H1 (cell line): ENCODE measurements at regions not wholly inside any gene's neighbourhood (a gene's known extent, or its start where the extent isn't known, plus 50 kb on each side); places are given as distances from the start of the nearest gene placed in this dataset.

ENCODE experiments used
- CTCF ChIA-PET: fragments of 300-600 bp; sonication (Branson Sonifier 250); formaldehyde crosslinking; loops from one replicate; lab custom pipeline; 2021; ENCODE audit not compliant: partially characterized antibody; lab: Charles Lee
- POLR2A ChIA-PET: fragments of 300-600 bp; sonication (Branson Sonifier 250); formaldehyde crosslinking; loops from one replicate; lab custom pipeline; 2021; ENCODE audit warnings: inconsistent platforms; ENCODE audit not compliant: partially characterized antibody; lab: Charles Lee
- DNase-seq, 2 experiments: peaks; one replicate each; pipeline versions ENCODE4 v3.0.0 to v3.0.0-alpha.2; 2010 to 2022; ENCODE audit warnings: low spot score in 2 of 2, low read depth in 1 of 2, mixed read lengths in 1 of 2
- FAIRE-seq: peaks from 2 replicates; lab custom pipeline; 2011; peaks lifted over from hg19 to GRCh38; lab: Jason Lieb, UNC
- H2AFZ ChIP-seq: 2 replicates; pipeline ENCODE4 v1.8.1; 2012; ENCODE audit warnings: low read length, inconsistent platforms
- H2AK5ac ChIP-seq: 2 replicates; pipeline ENCODE4 v1.6.1; 2013; ENCODE audit warnings: low read depth, low read length
- H2BK120ac ChIP-seq: replicated peaks from 2 replicates; pipeline ENCODE3; 2013; ENCODE audit warnings: low read depth, low read length, inconsistent platforms
- H2BK12ac ChIP-seq: 2 replicates; pipeline ENCODE4 v1.6.1; 2013; ENCODE audit warnings: low read depth, low read length
- H2BK15ac ChIP-seq: 2 replicates; pipeline ENCODE4 v1.6.1; 2013; ENCODE audit warnings: low read length
- H2BK20ac ChIP-seq: 2 replicates; pipeline ENCODE4 v1.6.1; 2013; ENCODE audit warnings: low read length
- H2BK5ac ChIP-seq: 2 replicates; pipeline ENCODE4 v1.6.1; 2013; ENCODE audit warnings: low read depth, low read length
- H3K14ac ChIP-seq: 2 replicates; pipeline ENCODE4 v1.6.1; 2013; ENCODE audit warnings: inconsistent platforms; ENCODE audit not compliant: insufficient read length
- H3K18ac ChIP-seq: 2 replicates; pipeline ENCODE4 v1.6.1; 2013; ENCODE audit warnings: low read length; ENCODE audit errors: extremely low read depth
- H3K23ac ChIP-seq: 2 replicates; pipeline ENCODE4 v1.6.1; 2013; ENCODE audit warnings: inconsistent platforms; ENCODE audit not compliant: insufficient read length
- H3K23me2 ChIP-seq: 2 replicates; pipeline ENCODE4 v1.6.1; 2013; ENCODE audit warnings: low read depth, low read length
- H3K27ac ChIP-seq: 2 replicates; pipeline ENCODE4 v1.6.1; 2011; ENCODE audit warnings: low read depth, low read length, inconsistent platforms
- H3K27me3 ChIP-seq, 4 experiments: replicated peaks in 1 of 4; 1 replicate in 1 of 4; 2 replicates in 3 of 4; pipeline versions ENCODE4 v1.6.1 to v1.8.1; 2011 to 2013; ENCODE audit warnings: low read length in 3 of 4, mild to moderate bottlenecking in 3 of 4, inconsistent platforms in 2 of 4, mixed read lengths in 2 of 4, moderate library complexity in 1 of 4; ENCODE audit not compliant: control insufficient read depth in 3 of 4, insufficient read depth in 3 of 4; ENCODE audit errors: extremely low read depth in 1 of 4
- H3K36me3 ChIP-seq, 4 experiments: 2 replicates each; pipeline versions ENCODE4 v1.6.1 to v1.8.1; 2011 to 2013; ENCODE audit warnings: mild to moderate bottlenecking in 4 of 4, low read length in 3 of 4, moderate library complexity in 2 of 4, control low read depth in 1 of 4, inconsistent platforms in 1 of 4; ENCODE audit not compliant: insufficient read depth in 4 of 4, control insufficient read depth in 2 of 4
- H3K4ac ChIP-seq: replicated peaks from 2 replicates; pipeline ENCODE3; 2013; ENCODE audit warnings: low read length, low read depth, mixed read lengths, inconsistent platforms; ENCODE audit not compliant: insufficient read length
- H3K4me1 ChIP-seq, 4 experiments: replicated peaks in 1 of 4; 1 replicate in 1 of 4; 2 replicates in 3 of 4; pipeline versions ENCODE4 v1.6.1 to v1.8.1; 2011 to 2013; ENCODE audit warnings: low read length in 3 of 4, inconsistent platforms in 2 of 4, mixed read lengths in 1 of 4; ENCODE audit not compliant: insufficient read depth in 4 of 4, control insufficient read depth in 3 of 4
- H3K4me2 ChIP-seq, 2 experiments: 2 replicates each; pipeline versions ENCODE4 v1.6.1 to v1.8.1; 2011 to 2013; ENCODE audit warnings: low read depth in 2 of 2, low read length in 2 of 2, control low read depth in 1 of 2, inconsistent platforms in 1 of 2, mild to moderate bottlenecking in 1 of 2; ENCODE audit not compliant: insufficient read depth in 1 of 2
- H3K4me3 ChIP-seq, 4 experiments: fragments of 200-600, 300-600 bp in 1 of 4; sonication (generic), shearing (Covaris generic), sonication (Bioruptor Twin) in 1 of 4; 2 replicates each; pipeline versions ENCODE4 v1.5.1 to v1.8.1; 2011 to 2016; ENCODE audit warnings: low read length in 4 of 4, low read depth in 3 of 4, control low read depth in 2 of 4, inconsistent platforms in 2 of 4, mild to moderate bottlenecking in 2 of 4, mixed read lengths in 1 of 4, moderate library complexity in 1 of 4; ENCODE audit not compliant: insufficient read depth in 2 of 4; ENCODE audit errors: extremely low read depth in 1 of 4
- H3K56ac ChIP-seq: replicated peaks from 2 replicates; pipeline ENCODE3; 2013; ENCODE audit warnings: low read depth, mild to moderate bottlenecking, mixed read lengths, low read length, inconsistent platforms; ENCODE audit not compliant: insufficient read length
- H3K79me1 ChIP-seq: 2 replicates; pipeline ENCODE4 v1.6.1; 2013; ENCODE audit warnings: low read depth, low read length, control low read depth
- H3K79me2 ChIP-seq, 2 experiments: 2 replicates each; pipeline versions ENCODE4 v1.6.1 to v1.8.1; 2012 to 2013; ENCODE audit warnings: low read length in 2 of 2, mild to moderate bottlenecking in 2 of 2, inconsistent platforms in 1 of 2; ENCODE audit not compliant: insufficient read depth in 2 of 2, control insufficient read depth in 1 of 2
- H3K9ac ChIP-seq, 4 experiments: replicated peaks in 1 of 4; 1 replicate in 1 of 4; 2 replicates in 3 of 4; pipeline versions ENCODE4 v1.6.1 to v1.8.1; 2011 to 2013; ENCODE audit warnings: low read depth in 3 of 4, low read length in 3 of 4, control low read depth in 2 of 4, mild to moderate bottlenecking in 2 of 4, moderate library complexity in 2 of 4, inconsistent platforms in 1 of 4; ENCODE audit errors: extremely low read depth in 1 of 4
- H3K9me3 ChIP-seq, 2 experiments: 2 replicates each; pipeline versions ENCODE4 v1.6.1 to v1.8.1; 2012 to 2013; ENCODE audit warnings: mild to moderate bottlenecking in 2 of 2, moderate library complexity in 2 of 2, control low read depth in 1 of 2, inconsistent platforms in 1 of 2, low read depth in 1 of 2, low read length in 1 of 2, mixed read lengths in 1 of 2; ENCODE audit not compliant: insufficient read depth in 2 of 2
- H4K20me1 ChIP-seq, 2 experiments: replicated peaks in 1 of 2; 2 replicates each; pipeline versions ENCODE3 to v1.8.1; 2011 to 2013; ENCODE audit warnings: inconsistent platforms in 2 of 2, low read length in 2 of 2, mild to moderate bottlenecking in 1 of 2; ENCODE audit not compliant: insufficient read depth in 2 of 2, control insufficient read depth in 1 of 2
- H4K5ac ChIP-seq: 2 replicates; pipeline ENCODE4 v1.6.1; 2013; ENCODE audit warnings: low read length, low read depth, mixed read lengths, inconsistent platforms; ENCODE audit not compliant: insufficient read length
- H4K8ac ChIP-seq: 2 replicates; pipeline ENCODE4 v1.8.0; 2013; ENCODE audit warnings: mild to moderate bottlenecking, moderate library complexity, low read length, inconsistent platforms; ENCODE audit not compliant: insufficient read depth; ENCODE audit errors: extremely low read depth
- H4K91ac ChIP-seq: replicated peaks from 2 replicates; pipeline ENCODE3; 2013; ENCODE audit warnings: low read length, mixed read lengths, inconsistent platforms; ENCODE audit not compliant: insufficient read length
- BACH1 ChIP-seq: IDR thresholded peaks from 2 replicates; pipeline ENCODE4 v1.6.1; 2012; ENCODE audit warnings: low read length, improper control_type of control experiment
- CBX8 ChIP-seq: fragments of 300-800, 300-1000 bp; sonication (generic); IDR thresholded peaks from 2 replicates; pipeline ENCODE4 v1.7.1; 2016; ENCODE audit warnings: low read depth, low read length, borderline replicate concordance
- EGR1 ChIP-seq: IDR thresholded peaks from 2 replicates; pipeline ENCODE4 v1.6.1; 2011; ENCODE audit warnings: low read depth, low read length, borderline replicate concordance
- JUN ChIP-seq: IDR thresholded peaks from 2 replicates; pipeline ENCODE4 v1.6.1; 2011; ENCODE audit warnings: low read depth, mild to moderate bottlenecking, improper control_type of control experiment, low read length
- POLR2A ChIP-seq, 2 experiments: IDR thresholded peaks; 1 replicate in 1 of 2; 2 replicates in 1 of 2; pipeline ENCODE4 v1.6.1; 2011; ENCODE audit warnings: low read depth in 2 of 2, low read length in 2 of 2, mild to moderate bottlenecking in 2 of 2; ENCODE audit errors: control extremely low read depth in 1 of 2
- RBBP5 ChIP-seq: IDR thresholded peaks from 2 replicates; pipeline ENCODE4 v1.7.1; 2012; ENCODE audit warnings: low read depth, mild to moderate bottlenecking, inconsistent platforms, low read length, moderate library complexity, borderline replicate concordance
- RXRA ChIP-seq: IDR thresholded peaks from 2 replicates; pipeline ENCODE4 v1.6.1; 2011; ENCODE audit warnings: low read depth, mild to moderate bottlenecking, low read length, moderate library complexity; ENCODE audit not compliant: insufficient read depth
- SP1 ChIP-seq: IDR thresholded peaks from 2 replicates; pipeline ENCODE4 v1.6.1; 2011; ENCODE audit warnings: low read depth, low read length
- SUZ12 ChIP-seq: fragments of 200-600 bp; sonication (generic); IDR thresholded peaks from 2 replicates; pipeline ENCODE4 v1.6.1; 2012; ENCODE audit warnings: mild to moderate bottlenecking, inconsistent platforms, low read length, moderate library complexity, mixed read lengths
- WGBS, 2 experiments: shearing (Covaris generic) in 1 of 2; methylation state at CpG; one replicate each; pipeline versions ENCODE4 v1.1.6 to v1.1.7; 2013 to 2015; ENCODE audit warnings: low lambda C conversion rate in 2 of 2, mixed read lengths in 2 of 2, inconsistent platforms in 1 of 2, low coverage in 1 of 2, missing lambda C conversion rate in 1 of 2; ENCODE audit not compliant: insufficient replicate concordance in 2 of 2, insufficient coverage in 1 of 2, insufficient read length in 1 of 2; ENCODE audit errors: extremely low coverage in 1 of 2, missing lambda C conversion rate in 1 of 2; 5-methylcytosine and 5-hydroxymethylcytosine counted together
- TF ChIP-seq, protein P1 (sequence below): IDR thresholded peaks from 2 replicates; pipeline ENCODE4 v1.6.1; 2012; ENCODE audit warnings: low read length, inconsistent platforms
- TF ChIP-seq, protein P2 (sequence below): IDR thresholded peaks from 2 replicates; pipeline ENCODE4 v1.6.1; 2012; ENCODE audit warnings: inconsistent platforms
- TF ChIP-seq, protein P3 (sequence below): IDR thresholded peaks from 2 replicates; pipeline ENCODE4 v1.6.1; 2011; ENCODE audit warnings: low read length, improper control_type of control experiment

- no peak overlapping the region for H3K18ac ChIP-seq
- H4K91ac ChIP-seq: no peak overlapping the region
- no peaks in the 10 kb centered on the region for H3K9me3 ChIP-seq
- H3K79me2 ChIP-seq: no peaks in the 10 kb centered on the region
- FAIRE-seq: no peak
- H2BK20ac ChIP-seq: no peak overlapping the region
- H3K4me1 ChIP-seq: no peaks in the 10 kb centered on the region
- CTCF ChIA-PET: interaction anchor here (1.1 kb wide), 1 partner anchor 26 kb away, joined by 3 read pairs; no protein-coding TSS in a partner anchor
- H2BK12ac ChIP-seq: no peak overlapping the region
- H3K4ac ChIP-seq: no peak overlapping the region
- no peaks in the 10 kb centered on the region for H3K36me3 ChIP-seq
- no peak overlapping the region for H3K4me3 ChIP-seq
- no peak overlapping the region for H3K9ac ChIP-seq
- H2AK5ac ChIP-seq: no peak overlapping the region
- no peak for DNase-seq
- no peak overlapping the region for H3K14ac ChIP-seq
- POLR2A ChIA-PET: no interaction called here
- H4K5ac ChIP-seq: no peak overlapping the region
- no peak overlapping the region for H3K27ac ChIP-seq
- no peak overlapping the region for H4K8ac ChIP-seq
- no peaks in the 10 kb centered on the region for H3K79me1 ChIP-seq
- no peak overlapping the region for H3K23ac ChIP-seq
- H2AFZ ChIP-seq: peak overlapping the region; percentile 49; the same call in 1 of the 2 replicates
- H4K20me1 ChIP-seq: no peaks in the 10 kb centered on the region
- H2BK5ac ChIP-seq: no peak overlapping the region
- WGBS, 2 experiments: 91% methylated on average over 6 of the region's 6 CpGs; no CpG with 5 or more reads in 1 of the 2 experiments
- no peaks in the 10 kb centered on the region for H3K23me2 ChIP-seq
- H2BK120ac ChIP-seq: no peak overlapping the region
- no peak overlapping the region for H3K4me2 ChIP-seq
- H2BK15ac ChIP-seq: no peak overlapping the region
- no peak overlapping the region for H3K56ac ChIP-seq
- H3K27me3 ChIP-seq: peaks cover 0 to 2% (median 0%) of the 10 kb centered on the region in 4 experiments; a peak in 1 of 7 replicates
- TF ChIP-seq JUN (no peak), SUZ12 (no peak), RBBP5 (no peak), BACH1 (no peak), EGR1 (no peak), RXRA (no peak), POLR2A (IDR thresholded peaks at IDR 0.05; ENCODE audit: control extremely low read depth in 1 of 2, low read depth in 2 of 2, low read length in 2 of 2) (no peak), CBX8 (no peak), SP1 (no peak)
- TF ChIP-seq, protein P1, sequence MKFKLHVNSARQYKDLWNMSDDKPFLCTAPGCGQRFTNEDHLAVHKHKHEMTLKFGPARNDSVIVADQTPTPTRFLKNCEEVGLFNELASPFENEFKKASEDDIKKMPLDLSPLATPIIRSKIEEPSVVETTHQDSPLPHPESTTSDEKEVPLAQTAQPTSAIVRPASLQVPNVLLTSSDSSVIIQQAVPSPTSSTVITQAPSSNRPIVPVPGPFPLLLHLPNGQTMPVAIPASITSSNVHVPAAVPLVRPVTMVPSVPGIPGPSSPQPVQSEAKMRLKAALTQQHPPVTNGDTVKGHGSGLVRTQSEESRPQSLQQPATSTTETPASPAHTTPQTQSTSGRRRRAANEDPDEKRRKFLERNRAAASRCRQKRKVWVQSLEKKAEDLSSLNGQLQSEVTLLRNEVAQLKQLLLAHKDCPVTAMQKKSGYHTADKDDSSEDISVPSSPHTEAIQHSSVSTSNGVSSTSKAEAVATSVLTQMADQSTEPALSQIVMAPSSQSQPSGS: no peak
- TF ChIP-seq, protein P2, sequence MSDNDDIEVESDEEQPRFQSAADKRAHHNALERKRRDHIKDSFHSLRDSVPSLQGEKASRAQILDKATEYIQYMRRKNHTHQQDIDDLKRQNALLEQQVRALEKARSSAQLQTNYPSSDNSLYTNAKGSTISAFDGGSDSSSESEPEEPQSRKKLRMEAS: no peak
- TF ChIP-seq, protein P3, sequence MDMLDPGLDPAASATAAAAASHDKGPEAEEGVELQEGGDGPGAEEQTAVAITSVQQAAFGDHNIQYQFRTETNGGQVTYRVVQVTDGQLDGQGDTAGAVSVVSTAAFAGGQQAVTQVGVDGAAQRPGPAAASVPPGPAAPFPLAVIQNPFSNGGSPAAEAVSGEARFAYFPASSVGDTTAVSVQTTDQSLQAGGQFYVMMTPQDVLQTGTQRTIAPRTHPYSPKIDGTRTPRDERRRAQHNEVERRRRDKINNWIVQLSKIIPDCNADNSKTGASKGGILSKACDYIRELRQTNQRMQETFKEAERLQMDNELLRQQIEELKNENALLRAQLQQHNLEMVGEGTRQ: no peak
Observed at GRCh38 chr1:165036403-165036802, 320.1 kb downstream of the LMX1A start.
